GM19023 (cell line): ENCODE measurements at regions not wholly inside any gene's neighbourhood (a gene's known extent, or its start where the extent isn't known, plus 50 kb on each side); places are given as distances from the start of the nearest gene placed in this dataset.
"Not testable (repeated sequence)": the region's sequence is repeated elsewhere in the genome, so short reads cannot be mapped to it uniquely, and the experiment has no call there.

Experiments
- ATAC-seq: cut with Tn5 transposase; IDR thresholded peaks from one replicate; pipeline ENCODE4 v1.9.1; 2021; ENCODE audit warnings: mild to moderate bottlenecking, moderate library complexity; ENCODE audit not compliant: unreplicated experiment

DNA sequence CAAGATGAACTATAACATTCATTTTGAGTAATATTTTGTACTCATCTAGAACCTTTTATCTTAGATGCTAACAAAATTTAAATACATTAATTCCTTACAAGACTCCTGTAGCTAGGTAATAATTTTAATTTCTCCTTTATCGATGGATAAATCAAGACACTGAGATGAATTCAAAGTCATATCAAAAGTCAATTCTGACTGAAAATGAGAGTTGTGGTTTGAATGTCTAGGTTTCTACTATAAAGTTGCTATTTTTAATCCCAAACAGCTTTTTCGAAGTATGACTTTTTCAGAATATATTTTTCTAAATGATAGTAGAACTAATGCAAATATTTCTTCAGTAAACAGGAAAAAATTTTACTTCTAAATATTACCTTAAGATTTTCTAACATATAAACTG is 491.7 kb upstream of the FAM174A start:
- ATAC-seq = no peak

DNA sequence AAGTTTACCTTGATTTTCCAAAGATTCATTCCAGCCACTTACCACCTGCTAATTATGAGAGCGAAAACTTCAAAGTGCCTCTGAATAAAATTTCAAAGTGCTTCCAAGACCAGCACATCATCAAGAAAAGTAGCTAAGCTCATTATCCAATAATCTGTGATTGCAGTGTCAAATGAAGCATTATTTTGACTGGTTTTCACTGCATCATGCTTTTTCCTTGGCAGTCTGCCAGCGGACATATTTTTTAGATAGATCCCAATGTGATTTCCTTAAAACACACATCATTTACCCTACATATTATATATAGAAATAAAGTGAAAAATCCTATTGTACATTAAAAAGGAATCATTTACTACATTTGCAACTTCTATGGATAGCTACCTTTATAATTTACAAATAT is 508.6 kb upstream of the FAM174A start:
- no peak for ATAC-seq

DNA sequence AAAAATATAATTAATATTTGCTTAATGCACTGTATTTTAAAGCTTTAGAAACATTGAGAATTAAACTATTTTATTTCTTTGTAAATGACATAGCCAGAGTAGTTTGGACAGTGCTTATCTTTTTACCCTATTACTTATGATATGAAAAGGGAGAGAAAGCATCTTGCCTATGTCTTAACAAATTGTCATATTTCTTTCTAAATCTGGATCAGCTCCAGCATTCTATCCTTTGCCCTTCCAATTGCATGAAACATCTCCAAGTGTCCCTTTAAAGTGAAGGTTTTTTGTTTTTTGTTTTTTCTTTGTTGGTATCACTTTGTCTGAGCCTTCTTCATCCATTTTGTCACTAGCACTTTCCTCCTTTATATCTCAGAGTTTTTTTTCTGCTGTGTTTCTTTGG is 511.6 kb upstream of the FAM174A start:
- no peak for ATAC-seq

DNA sequence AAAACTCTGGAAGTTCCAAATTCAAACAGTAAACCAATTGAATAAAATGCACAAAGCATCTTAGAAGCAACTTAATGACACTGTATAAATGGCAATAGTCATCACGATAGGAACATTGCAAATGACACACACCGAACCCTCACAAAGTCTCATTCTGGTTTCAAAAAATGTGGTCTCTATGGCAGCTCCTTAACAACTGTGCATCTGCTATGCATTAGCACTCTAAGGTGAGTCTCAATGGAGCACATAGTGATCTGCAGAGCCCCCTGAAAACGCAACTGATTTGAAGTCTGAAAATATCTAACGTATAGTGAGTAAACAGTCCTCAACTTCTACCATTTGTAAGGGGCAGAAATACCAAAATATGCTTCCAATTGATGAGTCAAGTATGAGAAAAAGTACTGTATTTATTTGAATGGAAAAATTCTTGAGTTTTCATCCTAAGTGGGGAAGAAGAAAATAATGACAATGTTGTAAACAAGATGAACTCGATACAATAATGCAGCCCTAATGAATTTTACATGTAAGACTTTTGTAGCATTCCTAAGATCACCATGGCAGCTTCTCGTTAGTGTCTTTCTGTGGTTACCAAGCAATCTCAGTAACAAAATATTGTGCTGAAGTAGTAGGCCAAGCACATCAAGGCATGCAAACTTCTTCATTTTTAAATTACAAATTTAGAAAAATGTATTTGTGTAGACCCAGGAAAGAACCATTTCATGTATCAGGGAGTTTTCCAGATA is 517.5 kb upstream of the FAM174A start:
- no peak for ATAC-seq

DNA sequence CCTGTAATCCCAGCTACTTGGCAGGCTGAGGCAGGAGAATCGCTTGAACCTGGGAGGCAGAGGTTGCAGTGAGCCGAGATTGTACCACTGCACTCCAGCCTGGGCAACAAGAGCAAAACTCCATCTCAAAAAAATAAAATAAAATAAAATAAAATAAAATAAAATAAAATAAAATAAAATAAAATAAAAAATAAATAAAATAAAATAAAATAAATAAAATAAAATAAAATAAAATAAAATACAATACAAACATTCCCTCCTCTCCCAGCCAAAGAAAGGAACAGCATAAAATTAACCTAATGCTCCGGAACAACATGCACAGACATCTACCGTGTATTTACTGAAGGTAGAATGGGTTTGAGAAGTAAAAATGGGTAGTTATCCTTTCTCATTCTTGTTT is 521.9 kb upstream of the FAM174A start:
- not testable (repeated sequence) for ATAC-seq

DNA sequence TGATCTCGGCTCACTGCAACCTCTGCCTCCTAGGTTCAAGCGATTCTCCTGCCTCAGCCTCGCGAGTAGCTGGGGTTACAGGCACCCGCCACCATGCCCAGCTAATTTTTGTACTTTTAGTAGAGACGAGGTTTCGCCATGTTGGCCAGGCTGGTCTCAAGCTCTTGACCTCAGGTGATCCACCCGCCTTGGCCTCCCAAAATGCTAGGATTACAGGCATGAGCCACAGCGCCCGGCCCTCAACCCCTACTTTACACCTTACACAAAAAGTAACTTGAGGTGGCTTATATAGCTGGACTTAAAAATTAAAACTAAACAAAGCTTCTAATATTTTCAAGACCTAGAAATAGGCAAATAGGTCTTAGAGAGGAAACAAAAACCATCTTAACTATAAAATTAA is 524.0 kb upstream of the FAM174A start:
- not testable (repeated sequence) for ATAC-seq

DNA sequence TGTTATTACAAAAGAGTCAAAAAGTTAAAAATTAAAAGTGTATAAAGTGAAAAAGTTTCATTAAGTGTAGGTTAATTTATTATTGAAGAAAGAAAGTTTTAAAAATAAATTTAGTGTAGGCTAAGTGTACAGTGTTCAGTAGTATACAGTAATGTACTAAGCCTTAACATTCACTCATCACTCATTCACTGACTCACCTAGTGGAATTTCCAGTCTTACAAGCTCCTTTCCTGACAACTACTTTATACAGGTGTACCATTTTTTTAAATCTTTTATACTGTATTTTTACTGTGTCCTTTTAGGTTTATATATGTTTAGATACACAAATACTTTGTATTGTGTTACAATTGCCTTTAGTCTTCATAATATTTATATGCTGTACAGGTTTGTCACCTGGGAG is 530.2 kb upstream of the FAM174A start:
- no peak for ATAC-seq

DNA sequence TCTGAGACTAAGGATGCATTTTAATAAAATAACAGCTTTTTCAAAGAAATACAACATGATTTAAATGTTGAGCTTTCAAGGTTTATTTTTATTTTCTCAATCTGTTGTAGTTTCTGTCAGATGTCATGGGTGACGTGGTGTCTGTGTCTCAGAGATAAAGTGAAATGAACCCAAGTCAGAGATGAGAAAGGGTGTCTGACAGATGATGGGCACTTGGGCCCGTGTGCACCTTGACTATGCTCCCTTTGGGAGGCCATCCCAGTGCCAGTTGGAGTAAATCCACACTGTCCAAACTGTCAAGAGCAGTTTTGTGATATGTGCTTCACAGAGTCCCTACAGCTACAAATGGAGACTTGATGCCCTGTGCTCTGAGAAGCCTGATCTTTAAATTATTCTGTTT is 536.9 kb upstream of the FAM174A start:
- no peak for ATAC-seq

DNA sequence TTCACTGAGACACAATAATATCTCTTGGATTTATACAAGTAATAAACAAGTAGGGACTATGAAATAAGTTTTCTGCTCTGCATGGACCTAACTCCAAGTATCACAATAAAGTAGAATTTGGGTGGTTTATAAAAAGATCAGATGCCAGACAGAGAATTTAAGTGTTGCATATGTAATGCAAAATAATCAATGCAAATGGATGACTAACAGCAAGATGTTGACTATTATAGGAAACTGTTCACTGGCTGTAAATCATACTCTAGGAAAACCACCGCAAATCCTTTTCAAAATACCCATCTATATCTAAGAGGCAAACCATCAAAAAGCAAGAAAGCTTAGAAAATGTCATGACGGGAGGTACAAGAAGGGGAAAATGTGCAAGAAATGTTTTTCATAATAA is 539.8 kb upstream of the FAM174A start:
- ATAC-seq = no peak

DNA sequence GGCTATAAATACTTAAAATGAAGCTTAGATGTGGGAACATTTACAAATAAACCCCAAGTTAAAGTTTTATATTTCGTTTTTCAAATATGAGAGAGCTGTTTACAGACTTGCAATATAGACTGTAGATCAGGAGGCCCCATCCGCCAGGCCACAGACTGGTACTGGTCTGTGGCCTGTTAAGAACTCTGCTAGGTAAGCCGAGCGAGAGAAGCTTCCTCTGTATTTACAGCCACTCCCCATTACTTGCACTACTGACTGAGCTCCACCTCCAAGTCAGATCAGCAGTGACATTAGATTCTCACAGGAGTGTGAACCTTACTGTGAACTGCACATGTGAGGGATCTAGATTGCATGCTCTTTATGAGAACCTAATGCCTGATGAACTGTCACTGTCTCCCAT is 561.4 kb upstream of the FAM174A start:
- ATAC-seq = no peak

DNA sequence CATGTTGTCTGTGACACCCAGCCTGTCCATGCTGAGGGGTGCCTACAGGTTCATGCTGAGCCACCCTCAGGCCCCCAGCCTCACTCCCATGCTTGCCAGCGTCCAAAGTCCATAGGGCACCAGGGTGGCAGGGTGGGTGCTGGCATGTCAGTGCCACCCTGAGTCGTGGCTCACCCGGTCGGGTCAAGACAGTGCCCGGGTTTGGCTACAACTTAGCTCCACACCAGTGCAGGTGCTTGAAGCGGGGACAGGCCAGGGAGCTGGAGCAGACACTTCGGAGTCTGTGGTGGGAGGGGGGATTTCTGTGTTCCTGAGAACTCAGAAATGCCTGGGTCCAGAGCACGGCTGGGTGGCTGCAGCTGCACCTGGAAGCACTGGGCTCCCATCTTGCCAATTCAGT is 579.2 kb upstream of the FAM174A start:
- ATAC-seq = no peak

DNA sequence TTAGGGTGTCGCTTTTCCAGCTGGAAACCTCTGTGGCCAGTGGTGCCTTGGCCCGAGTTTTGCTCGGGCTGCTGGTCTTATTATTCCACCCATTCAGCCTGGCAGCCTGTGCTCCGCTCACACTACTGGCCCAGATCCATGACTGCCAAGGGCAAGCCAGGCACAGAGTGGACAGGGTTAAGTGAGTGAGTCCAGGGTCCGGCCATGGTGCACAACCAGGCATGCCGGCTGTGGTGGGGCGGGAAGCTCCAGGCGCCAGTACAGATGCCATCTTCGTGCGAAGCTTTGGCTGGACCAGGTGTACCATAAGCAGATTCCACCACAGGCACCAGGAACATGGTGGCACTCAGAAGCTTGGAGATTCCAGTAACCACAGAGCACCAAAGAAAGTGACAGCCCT is 580.2 kb upstream of the FAM174A start:
- no peak for ATAC-seq

DNA sequence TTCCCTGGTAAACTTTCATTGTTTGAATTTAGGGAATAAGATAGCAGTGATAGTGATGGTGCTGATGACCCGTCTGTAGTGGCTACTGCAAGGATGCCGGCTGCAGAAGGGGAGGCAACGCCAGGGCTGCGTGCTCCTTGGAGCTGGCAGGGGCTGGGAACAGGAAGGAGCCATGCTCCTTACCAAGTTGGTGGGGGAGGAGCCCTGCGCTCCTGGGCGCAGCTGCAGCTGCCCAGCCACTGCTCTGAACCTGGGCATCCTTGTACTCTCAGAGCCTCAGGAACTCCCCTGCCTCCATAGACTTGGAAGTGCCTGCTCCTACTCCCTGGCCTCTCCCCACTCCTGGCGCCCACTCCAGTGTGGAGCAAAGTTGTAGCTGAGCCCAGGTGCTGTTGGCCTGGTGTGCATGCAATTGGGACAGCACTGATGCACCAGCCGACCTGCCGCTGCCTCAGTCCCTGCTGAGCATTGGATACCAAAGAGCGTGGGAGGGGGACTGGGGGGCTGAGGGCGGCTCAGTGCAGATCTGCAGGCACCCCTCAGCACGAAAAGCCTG is 585.1 kb upstream of the FAM174A start:
- no peak for ATAC-seq

DNA sequence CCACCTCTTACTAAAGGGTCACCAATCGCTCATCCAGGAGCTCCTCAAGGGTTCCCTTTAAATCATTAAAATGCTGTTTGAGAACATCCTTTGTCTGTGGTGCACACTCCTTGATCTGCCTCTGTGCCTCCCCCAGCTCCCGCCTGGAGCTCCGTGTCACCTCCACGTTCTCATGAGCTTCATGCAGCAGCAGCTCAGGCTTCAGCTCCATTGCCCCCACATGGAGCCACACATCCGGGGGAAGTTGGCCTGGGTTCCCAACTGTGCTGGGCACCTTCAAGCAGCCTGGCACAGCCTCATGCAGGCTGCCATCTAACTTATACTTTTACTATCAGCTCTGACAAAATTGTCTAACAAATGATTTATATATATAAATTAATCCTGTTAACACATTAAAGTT is 585.8 kb upstream of the FAM174A start:
- ATAC-seq = no peak

DNA sequence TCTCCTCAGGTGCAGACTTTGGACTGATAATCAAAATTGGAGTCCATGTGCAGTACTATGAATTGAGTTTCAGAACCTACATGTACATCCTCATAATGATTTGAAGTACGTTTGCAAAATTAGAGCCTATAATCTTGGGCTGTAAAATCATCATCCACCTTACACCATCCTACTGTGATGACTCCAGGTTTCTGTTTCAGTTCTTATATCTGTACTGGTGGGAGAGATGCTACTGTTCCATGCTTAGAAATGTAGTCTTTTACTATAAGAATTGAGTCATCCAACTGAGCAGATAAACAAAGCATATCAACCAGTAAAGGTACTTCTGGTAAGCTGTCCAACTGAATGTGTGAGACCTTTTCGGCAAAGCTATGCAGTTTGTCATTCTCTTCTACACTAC is 586.3 kb upstream of the FAM174A start:
- no peak for ATAC-seq

DNA sequence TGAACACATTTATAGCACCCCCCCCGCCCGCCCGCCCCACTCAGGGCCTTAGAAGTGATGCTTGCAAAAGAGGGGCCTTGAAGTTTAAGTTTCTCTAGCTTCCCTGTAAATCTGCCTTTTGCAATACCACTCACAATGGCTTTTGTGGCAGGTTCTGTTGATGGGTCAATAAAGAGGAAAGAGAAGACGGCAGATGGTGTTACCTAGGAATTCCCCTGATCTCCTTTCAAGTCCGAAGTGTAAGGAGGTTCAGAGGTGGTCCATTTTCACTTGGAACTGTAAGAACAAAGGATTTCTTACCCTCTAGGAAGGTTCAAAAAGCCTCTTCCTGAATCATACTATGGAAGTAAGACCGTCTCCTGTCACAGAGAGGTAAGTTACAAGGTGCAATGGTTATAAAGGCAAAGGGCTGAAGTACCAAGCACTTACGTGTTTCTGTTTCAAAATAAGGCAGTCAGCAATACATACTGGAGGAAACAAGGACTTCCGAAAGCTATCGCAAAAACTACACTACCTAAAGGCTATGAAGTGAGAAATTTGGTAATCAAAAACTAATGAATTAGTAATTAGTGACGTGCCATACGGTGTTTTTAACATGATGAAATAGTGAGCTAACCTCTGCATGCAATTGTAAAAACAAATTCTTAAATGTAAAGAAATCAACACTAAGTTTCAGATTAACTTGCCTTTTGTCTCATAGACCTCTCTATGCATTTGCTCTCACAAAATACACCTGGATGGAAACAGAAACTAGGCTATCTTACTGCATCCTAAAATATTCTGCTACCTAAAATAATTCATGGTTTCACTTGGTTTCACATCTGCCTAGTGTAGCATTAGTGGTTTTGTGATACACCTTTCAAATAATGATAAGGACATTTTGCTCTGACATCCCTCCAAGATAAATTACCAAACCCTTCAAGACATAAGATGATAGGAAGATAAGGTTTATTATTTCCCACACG is 589.4 kb upstream of the FAM174A start:
- ATAC-seq = no peak

DNA sequence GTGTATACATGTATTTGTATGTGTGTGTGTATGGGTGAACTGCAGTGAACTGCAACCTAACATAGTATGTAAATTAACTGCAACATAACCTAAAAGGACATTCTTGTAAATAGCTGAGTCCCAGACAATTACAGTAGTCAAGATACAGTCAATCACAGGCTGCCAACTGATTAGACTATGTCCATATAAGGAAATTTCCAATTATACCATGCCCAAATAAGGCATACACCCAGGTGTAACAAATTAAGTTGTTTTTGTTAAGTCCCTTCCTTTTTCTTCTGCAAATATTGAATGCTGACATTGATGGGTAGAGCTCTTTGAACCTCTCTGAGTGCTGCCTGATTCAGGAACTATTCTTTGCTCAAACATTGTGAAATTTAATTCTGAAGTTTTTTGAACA is 594.6 kb upstream of the FAM174A start:
- no peak for ATAC-seq

DNA sequence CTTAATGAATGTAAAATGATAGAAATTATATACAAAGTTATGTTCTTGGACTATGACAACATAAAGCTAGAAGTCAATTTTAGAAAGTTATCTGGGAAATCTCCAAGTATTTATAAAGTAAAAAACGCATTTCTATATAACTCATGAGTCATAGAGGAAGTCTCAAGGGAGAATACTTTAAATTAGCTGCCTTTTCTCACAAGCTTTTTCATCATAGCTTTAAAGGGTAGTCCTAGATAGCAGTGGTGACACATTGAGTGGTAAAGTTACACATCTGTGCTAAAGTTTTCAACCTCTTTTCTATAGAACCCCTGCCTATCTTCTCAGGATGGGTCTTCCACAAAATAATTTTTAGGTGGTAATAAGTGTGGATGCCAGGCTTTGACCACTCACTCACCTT is 598.3 kb upstream of the FAM174A start:
- ATAC-seq = no peak

DNA sequence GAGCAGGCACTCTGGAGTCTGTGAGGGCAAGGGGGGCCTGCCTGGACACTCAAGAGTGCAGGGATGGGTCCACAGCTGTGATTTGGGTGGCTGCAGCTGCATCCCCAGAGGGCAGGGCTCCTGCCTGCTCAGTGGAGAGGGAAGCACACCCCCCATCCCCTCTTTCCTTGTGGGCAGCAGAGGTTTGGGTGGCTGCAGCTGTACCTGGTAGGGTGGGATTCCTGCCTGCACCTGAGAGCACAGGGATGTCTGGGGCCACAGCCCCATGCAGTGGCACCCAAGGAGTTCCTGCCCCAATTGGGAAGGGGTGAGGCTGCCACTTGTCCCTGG is 605.4 kb upstream of the FAM174A start:
- ATAC-seq = no peak

DNA sequence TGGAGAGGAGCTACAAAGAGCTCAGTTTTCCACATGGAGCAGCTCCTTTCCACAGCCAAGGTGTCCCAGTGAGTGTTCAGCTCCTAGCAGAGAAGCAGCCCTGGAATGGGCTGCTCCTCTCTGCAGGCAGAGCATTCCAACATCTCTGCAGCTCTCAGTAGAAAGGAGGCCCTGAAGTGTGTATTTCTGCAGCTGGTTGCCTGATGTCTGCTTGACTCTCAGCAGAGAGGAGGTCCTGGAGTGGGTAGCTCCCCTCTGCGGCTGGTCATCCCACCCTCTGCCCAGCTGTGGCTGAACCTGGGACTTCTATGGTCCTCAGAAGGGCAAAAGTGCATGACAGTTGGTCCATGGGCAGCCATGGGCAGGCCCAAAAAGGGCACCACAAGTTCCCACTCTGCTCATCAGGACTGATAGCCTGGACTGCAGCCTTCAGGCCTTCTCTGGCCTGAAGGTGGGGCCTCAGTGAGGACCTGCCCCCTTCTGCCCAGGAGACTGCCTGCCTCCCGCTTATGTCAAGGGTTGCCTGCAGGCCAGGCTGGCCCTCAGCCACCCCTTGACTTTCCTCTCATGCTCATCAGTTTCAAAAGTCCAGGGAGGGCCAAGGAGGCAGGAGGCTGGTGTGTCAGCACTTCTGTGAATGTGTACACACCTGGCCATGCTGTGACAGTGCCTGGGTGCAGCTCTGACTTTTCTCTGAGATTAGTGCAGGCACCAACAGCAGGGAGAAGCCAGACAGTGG is 605.9 kb upstream of the FAM174A start:
- ATAC-seq = no peak

DNA sequence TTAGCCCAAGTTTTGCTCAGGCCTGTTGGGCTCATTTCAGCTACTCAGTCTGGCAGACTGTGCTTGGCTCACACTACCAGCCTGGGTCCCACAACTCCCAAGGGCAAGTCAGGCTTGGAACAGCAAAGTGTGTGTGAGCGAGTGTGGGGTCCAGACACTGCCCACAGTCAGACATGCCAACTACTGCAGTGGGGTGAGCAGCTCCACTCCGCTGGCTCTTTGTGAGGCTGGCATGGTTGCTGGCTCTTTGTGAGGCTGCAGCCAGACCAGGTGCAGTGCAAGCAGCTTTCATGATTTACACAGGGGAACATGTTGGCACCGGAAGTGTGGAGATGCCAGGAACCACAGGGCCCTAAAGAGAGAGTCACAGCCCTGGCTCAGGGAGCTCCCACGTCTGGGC is 606.7 kb upstream of the FAM174A start:
- ATAC-seq = no peak
